HL-60 (cell line): ENCODE measurements at regions not wholly inside any gene's neighbourhood (a gene's known extent, or its start where the extent isn't known, plus 50 kb on each side); places are given as distances from the start of the nearest gene placed in this dataset.

Experiments used
- CTCF ChIP-seq: IDR thresholded peaks from one replicate; pipeline ENCODE4 v1.5.1; 2011; ENCODE audit warnings: low read length, control low read depth, inconsistent platforms; ENCODE audit not compliant: insufficient read depth
- GABPA ChIP-seq: IDR thresholded peaks from 2 replicates; pipeline ENCODE4 v1.6.1; 2012; ENCODE audit warnings: low read depth
- POLR2AphosphoS5 ChIP-seq: IDR thresholded peaks from 2 replicates; pipeline ENCODE4 v1.6.1; 2012; ENCODE audit warnings: low read depth
- REST ChIP-seq: IDR thresholded peaks from 2 replicates; pipeline ENCODE4 v1.6.1; 2012; ENCODE audit warnings: low read depth; ENCODE audit not compliant: insufficient replicate concordance

DNA sequence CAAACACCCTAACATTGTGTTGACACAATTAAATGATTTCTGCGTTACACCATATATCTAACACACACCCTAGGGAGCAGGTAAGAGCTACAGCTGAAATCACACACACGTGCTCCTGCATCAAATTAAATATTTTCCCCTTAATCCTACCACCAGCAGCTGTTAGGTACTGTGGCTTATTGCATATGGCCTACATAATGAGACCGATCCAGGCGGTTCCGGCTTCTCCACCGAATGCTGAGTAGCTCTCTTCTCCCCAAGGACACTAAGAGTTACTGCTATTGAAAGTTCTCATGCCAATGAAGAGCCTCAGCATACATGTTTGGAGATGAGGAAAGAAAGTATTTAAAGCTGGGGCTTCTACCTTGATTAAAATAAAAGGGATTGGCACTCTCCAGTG, 472.2 kb upstream of the STXBP6 start:
- TF ChIP-seq CTCF (no peak), POLR2AphosphoS5 (no peak), REST (no peak), GABPA (no peak)
